ENCODE measurements at regions not wholly inside any gene's neighbourhood (a gene's known extent, or its start where the extent isn't known, plus 50 kb on each side); places are given as distances from the start of the nearest gene placed in this dataset.

DNA sequence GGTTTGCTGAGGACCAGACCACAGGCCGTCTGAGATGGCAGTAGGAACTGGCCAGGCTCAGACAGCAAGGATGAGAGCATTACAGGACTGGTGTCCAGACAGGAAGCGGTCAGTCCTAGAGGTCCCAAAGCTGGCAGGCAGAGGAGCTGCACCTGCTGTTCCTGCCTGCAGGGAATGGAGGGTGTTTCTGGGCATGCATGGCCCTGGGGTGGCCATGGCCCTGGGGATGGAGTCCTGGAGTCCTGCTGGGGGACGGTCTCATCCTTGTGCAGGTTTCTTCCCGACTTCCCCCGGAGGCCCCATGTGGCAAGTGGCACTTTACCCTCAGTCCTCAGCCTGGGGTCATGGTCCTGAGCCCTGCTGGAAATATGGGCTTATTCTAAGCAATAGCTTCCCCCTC is 274.9 kb upstream of the ADARB2 start:
- TF ChIP-seq POLR2A (IDR thresholded peaks at IDR 0.05; ENCODE audit: low read depth, low read length) (no peak), POLR2AphosphoS5 (IDR thresholded peaks at IDR 0.05; ENCODE audit: low read depth, low read length) (no peak)

All from GM12892 (cell line).